HG02763 (cell line): ENCODE measurements at regions not wholly inside any gene's neighbourhood (a gene's known extent, or its start where the extent isn't known, plus 50 kb on each side); places are given as distances from the start of the nearest gene placed in this dataset.
"Not testable (repeated sequence)": the region's sequence is repeated elsewhere in the genome, so short reads cannot be mapped to it uniquely, and the experiment has no call there.

Source experiments
- ATAC-seq: cut with Tn5 transposase; IDR thresholded peaks from one replicate; pipeline ENCODE4 v1.9.1; 2021; ENCODE audit warnings: mild to moderate bottlenecking, moderate library complexity; ENCODE audit not compliant: unreplicated experiment

DNA sequence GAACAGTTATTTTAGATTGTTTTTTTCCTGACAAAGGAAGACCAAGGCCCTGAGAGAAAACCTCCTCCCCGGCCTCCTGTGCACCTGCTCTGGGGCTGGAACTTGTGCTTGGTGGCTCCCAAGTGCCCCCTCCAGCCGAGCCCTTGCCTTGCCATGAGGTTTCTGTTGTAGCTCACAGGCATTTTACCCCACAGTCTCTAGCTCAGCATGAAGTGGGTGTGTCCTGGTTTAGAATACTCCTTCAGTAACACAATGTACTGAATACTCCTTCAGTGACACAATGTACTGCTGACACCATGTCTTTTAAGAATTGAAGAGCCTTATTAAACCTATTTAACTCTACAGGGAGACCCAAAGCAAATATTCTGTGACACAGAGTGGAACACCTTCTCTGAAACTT is 116.1 kb downstream of the OR4M2 start:
- ATAC-seq, result not testable (repeated sequence)

DNA sequence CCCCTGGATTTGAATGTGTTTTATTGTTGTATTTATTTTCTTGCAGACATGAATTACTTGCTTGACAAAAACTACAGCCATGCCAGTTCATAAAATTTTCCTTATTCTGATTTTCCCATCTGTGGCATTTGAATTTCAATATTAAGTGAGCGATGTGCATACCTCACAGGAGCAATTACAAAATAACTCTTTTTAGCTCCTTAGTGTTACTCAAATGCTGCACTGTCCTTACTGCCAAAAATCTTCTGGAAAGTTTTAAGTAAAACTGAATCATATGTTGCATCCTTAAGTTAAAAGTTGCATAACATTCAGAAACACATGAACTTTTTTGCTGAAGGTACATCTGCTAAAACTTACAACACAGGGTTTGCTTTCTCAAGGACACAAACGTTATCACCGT is 120.1 kb downstream of the OR4M2 start:
- ATAC-seq, result not testable (repeated sequence)

DNA sequence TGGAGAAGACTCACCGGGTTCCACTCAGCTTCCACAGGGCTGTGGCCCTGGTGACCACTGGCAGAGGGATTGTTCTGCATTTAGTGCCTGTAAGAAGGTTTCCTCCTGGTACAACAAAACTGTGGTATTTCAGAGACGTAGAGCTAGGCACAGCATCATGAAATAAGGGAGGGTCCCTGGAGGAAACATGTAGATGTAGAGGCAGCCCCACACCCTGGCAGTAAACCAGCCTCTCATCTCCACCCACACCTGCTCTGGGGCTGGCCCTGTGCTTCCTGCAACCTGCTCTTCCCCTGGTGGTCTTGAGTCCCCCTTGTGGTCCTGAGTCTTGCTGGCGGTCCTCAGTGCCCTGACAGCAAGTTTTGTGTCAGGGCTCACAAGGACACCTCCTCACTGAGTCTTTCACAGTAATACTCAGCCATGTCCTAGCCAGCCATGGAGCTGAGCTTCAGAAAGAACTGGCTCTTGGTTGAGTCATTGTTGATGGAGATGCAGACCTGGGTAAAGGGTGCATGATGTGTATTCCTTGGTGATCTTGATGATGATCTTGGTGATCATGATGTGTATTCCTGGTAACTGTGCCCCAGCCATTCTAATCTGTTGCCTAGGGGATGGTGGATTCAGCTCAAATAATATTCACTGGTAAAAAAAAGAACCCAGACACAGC is 121.8 kb downstream of the OR4M2 start:
- ATAC-seq, result not testable (repeated sequence)

DNA sequence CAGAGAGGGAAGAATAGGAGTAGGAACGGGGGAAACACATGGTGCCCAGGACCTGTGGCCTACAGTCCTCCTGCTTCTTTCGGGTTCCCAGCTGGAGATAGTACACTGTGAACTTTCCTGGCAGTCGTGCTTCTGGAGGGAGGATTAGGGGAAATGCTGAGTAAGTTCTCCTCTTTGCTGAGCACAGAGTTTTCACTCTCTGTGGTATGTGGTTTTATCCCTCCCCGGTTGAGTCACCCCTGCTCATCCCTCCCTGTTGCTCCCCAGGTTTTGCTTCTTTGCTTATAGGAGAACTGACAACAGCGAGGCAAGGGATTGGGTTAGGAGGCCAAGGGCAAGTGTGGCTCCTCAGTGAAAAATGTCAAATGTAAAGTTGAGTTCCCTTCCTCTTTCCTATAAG is 122.9 kb downstream of the OR4M2 start:
- not testable (repeated sequence) for ATAC-seq

DNA sequence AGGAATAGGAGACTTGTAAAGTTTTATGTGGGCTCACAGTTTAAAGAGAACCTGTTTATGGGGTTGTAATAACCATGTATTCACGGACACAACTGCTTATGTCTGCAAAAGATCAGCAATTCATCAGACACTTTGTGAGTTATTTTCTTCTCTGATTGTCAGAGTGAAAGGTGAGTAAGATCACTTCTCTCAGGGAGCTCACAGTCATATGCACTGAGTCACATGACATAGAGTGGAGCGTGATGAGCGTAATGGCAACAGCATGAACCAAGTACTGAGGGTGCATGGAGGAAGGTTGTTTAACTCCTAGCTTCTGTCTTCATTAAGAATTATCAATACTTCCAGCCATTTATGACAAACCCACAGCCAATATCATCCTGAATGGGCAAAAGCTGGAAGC is 128.8 kb downstream of the OR4M2 start:
- ATAC-seq, result not testable (repeated sequence)

DNA sequence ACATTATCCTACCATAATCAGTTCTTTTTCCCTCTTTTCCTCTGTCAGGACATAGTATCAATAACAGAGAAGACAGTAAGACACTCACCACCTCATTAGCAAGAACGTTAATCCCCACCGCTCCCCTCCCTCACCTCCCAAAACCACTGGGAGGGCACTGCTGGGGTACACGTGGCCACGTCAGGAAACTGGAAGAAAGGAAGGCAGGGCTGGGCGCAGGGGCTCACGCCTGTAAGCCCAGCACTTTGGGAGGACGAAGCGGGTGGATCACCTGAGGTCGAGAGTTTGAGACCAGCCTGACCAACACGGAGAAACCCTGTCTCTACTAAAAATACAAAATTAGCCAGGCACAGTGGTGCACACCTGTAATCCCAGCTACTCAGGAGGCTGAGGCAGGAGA is 142.3 kb downstream of the OR4M2 start:
- not testable (repeated sequence) for ATAC-seq

DNA sequence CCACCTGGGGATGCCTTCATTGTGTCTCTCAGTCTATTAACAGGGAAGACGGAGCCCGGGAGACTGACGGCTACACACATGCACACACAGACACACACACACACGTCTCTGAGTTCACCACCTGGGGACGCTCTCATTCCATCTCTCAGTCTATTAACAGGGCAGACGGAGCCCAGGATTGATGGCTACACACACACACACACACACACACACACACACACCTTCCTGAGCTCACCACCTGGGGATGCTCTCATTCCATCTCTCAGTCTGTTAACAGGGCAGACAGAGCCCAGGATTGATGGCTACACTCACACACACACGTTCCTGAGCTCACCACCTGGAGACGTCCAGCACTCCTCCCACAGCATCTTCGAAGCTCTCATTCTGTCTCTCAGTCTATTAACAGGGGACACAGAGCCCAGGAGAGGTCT is 143.9 kb downstream of the OR4M2 start:
- no peak for ATAC-seq

DNA sequence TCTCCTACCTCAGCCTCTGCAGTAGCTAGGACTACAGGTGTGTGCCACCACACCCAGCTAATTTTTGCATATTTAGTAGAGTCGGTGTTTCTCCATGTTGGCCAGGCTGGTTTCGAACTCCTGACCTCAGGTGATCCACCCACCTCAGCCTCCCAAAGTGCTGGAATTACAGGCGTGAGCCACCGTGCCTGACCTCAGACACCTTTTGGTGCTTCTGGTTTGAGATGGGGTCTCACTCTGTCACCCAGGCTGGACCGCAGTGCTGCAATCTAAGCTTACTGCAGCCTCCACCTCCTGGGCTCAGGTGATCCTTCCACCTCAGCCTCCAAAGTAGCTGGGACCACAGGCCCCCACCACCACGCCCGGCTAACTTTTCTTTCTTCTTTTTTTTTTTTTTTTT is 144.6 kb downstream of the OR4M2 start:
- not testable (repeated sequence) for ATAC-seq

DNA sequence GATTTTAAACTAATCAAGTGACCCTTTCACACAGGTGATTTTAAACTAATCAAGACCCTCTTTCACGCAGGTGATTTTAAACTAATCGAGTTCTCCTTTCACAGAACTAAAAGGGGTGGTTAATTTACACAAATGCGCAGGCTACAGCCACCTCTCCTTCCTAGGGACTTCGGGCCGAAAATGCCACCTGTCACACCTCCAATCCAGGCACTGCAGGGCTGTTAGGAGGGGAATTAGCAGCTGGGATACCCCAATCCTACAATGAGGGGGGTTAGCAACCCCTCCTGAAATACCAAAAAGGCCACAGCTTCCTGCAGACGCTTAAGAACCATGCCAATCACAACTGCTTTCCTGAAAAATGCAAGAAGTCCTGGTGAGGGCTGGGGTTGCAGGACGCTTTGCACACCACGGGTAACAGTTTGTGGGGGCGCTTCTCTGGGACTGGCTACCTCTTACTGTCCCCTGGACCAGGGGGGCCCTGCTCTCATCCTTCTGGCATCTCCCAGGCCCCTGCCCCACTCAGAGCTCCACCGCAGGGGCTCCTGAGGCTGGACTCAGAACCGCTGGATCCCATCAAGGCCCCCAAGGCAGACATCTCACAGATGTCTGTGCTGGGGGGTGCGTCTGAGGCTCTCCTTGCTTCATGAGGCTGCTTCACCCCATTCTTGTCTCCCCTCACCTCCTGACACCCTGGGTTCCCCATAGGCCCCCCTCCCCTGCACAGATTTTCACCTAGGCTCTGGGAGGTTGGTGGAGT is 145.9 kb downstream of the OR4M2 start:
- ATAC-seq, result no peak

DNA sequence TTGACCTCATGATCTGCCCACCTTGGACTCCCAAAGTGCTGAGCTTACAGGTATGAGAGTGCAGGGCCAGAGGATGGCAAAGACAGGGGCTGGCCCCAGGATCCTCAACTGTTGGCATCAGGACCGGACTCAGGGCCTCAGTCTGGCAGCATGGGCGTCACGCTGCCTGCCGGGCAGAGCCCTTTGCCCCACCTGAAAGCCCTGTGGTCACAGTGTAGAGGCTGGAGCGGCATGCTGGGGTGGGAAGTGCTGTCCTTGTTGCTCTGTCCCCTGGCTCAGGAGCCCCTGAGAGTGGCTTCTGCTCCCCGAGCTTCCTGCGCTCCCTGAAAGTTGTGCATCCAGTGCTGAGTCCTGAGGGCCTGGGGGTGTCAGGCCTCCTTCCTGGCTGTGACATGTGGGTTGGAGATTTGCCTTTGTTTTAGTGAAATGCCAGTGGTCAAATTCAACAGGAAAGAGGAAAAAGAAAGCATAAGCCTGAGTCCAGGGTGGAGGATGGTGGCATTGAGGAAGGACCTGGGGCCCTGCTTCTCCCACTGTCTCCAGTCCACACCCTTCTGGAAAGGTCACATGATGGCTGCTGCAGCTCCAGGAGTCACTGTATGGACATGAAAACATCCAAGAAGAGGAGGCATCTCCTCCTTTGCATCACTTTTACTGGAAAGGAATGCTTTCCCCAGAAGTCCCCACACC is 147.2 kb downstream of the OR4M2 start:
- ATAC-seq, result no peak

DNA sequence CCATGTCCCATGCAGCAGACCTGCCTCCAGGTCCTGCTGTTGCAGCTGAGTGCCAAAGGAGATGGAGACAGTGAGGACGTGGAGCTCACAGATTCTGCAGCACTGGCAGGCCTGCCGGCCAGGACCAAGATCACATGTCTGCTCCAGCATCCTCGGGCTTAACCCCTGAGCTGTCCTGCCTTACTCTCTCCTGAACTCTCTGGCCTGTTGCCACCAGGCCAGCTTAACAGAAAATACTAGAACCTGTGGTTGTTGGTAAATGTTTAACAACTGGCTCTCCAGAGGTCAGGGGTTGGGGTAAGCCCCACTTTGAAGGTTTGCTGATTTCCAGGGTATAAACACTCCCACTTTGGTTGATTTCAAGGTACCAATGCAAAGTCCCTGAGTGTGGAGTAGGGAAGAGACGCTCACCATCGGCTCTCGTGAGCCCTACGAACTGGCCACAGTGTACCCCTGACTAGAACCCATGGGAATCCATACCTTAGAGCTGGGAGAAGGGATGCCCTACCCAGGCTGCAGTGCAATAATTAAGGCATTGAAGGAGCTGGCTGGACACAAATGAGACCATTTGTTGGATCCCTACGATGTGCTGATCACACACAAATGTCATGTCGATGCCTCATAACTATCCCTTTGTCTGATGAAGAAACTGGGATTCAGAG is 147.9 kb downstream of the OR4M2 start:
- no peak for ATAC-seq

DNA sequence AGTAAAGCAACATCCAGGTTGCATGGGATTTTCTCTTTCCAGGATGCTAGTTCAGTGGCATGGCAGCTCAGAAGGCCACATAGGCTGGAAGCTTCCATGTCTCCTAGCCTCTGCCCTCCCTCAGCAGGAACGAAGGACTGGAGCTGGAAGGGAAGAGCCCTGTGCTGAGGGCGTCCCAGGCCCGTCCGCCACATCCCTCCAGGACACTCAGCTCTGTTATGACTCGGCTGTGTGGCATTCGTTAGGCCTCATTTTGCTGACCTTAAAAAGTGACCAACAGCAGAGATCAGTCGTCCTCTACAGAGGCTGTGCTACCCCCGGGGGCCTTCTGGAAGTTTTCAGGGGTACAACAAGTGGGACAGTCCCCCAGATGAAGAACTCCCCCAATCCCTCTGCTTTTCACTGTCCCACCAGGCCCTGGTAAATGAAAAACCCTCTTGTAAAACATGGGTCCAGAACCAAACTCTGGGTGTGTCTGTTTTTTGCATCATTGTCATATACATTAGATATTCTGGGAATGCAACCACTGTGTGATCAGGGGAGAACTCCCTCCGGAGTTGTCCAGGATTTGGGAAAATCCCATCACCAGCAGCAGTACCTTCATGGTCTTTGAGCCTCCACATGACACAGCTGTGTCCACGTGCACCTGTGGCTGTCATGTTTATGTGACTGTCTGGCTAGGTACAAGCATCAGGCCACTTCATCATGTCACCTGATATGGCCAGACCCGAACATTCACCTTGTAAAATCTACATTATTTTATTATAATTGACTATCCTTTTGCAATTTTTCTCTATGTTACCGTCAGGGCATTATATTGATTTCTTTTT is 149.9 kb downstream of the OR4M2 start:
- ATAC-seq, result no peak

DNA sequence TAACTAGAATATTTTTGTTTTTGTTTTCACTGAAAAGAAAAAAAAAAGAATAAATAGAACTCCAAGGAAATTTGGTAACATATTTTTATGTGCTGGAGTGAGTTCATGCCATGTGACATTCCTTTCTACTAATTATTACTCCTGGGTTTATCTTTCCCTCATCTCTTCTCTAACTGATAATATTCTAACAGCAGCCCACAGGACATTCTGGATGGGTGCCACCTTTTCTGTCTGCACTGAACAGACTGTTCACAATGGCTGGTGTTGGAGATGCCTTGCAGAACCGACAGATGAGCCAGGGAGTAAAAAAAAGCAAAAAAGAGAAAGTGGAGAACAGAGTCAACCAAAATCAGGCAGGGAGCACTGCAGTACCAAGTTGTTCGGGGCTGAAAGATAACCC is 151.3 kb downstream of the OR4M2 start:
- no peak for ATAC-seq

DNA sequence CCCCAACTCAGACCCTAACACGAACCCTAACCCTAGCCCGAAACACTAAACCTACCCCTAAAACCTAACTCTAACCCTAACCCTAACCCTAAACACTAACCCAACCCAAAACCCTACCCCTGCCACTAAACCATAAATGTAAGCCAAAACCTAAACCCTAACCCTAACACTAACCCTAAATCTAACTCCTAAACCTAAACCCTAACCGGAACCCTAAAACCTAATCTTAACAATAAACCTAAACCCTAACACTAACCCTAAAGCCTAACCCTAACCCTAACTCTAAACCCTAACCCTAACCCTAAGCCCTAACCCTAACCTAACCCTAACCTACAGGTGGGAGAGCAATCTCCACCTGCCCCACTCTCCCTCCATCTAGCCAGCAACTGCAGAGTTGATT is 152.3 kb downstream of the OR4M2 start:
- ATAC-seq, result no peak

DNA sequence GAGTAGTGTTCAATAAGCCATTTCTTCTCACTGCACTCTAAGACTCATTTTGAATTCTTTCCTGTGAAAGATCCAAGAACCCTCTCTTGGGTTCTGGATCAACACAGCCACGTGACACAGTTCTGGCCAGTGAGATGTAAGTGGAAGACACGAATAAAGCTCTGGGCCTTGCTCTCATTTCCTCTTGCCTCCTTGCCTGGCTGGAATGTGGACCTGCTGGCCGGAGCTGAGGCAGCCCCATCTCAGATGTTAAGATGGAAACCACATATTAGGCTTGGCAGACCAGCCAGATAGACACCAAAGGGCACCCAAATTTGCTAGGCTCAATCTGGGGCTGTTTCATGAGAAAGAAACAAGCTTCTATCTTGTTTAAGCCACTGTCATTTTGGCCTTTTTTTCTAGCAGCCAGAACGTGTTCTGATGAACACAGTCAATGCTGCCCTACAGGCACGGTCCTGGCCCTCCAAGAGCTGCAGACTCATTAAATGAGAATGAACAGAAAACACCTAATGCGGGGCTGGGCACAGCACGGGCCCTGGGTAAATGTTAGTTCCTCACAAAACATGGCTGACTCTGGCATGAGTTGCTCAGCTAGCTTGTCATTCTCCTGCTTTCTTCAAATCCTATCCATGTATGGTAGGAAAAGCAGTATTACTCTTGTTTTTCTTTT is 155.1 kb downstream of the OR4M2 start:
- not testable (repeated sequence) for ATAC-seq

DNA sequence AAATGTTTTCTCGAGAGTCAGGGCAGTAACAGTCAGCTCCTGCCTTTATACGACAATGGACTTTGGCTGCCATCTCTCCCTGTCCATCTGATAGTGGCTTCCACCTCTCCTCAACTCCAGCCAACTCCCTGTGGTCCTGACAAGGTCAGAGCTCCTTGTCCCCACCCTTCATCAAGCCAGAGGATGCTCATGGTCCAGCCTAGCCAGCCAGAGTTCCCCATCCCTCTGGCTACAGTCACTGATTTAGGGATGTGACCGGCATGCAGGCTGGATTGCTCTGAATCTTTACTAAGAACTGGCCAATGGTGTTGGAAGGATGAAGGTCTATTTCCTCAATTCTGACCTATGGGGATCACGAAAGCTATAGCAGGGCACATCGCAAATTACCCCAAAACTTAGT is 156.1 kb downstream of the OR4M2 start:
- no peak for ATAC-seq

DNA sequence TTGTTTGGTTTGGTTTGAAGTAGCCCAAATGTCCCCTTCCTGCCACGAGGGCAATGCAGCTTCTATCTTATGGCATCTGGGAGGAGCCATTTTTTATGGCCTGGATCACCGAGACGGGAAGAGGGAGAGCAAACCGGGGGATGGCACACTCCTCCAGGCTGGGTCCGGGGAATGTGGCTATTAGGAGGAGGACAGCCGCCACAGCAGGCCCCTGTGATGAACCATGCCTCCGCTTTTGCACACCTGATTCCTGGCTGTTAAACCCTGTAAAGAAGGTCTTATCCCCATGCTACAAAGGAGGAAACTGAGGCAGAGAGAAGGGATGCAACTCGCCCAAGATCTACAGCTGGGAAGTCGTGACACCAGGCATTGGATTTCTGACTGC is 157.6 kb downstream of the OR4M2 start:
- ATAC-seq, result no peak

DNA sequence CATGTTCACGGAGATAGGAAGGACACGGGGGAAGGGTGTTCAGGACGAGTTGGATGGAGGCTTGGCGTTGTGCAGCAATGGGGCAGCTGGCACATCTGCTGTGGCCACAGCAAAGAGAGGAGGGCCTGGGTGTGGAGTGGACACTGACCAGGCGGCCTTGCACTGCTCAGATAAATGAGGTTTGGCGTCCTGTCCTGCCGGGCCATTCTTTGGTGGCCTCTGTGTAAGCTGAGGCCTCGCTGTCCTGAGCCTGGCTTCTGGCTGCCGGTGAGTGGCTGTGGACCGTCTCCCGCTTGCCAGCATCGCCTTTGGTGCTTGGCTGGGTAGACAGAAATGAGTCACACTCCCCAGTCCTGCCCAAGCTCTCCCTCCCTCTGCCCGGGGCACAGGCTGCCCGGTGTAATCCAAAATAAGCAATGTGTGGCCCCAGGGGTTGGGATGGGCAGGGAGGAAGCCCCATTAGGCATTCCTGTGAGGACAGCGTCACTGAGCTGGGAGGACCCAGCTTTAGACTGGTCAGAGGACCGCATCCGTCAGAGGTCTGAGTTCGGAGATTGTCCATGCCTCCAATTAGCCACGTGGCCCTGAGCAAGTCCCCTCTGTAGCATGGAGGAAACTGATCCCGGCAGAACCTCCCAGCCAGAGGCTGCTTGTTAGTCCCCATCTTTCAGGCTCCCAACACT is 158.1 kb downstream of the OR4M2 start:
- not testable (repeated sequence) for ATAC-seq
